Activated CD8-positive, alpha-beta T cell treated with anti-CD3 and anti-CD28 coated beads for 36 hours (primary cell): ENCODE measurements at regions not wholly inside any gene's neighbourhood (a gene's known extent, or its start where the extent isn't known, plus 50 kb on each side); places are given as distances from the start of the nearest gene placed in this dataset.
"Not testable (repeated sequence)": the region's sequence is repeated elsewhere in the genome, so short reads cannot be mapped to it uniquely, and the experiment has no call there.

Experiments
- ATAC-seq: fragments of 200-7000 bp; cut with Tn5 transposase; one replicate; pipeline ENCODE4 v1.10.0; 2021; ENCODE audit warnings: mild to moderate bottlenecking, moderate library complexity
- CTCF ChIA-PET: fragments of 350-600 bp; sonication (Branson Sonifier 250); formaldehyde crosslinking; loops from one replicate; lab custom pipeline; 2021; ENCODE audit warnings: antibody characterized with exemption; lab: Charles Lee
- POLR2A ChIA-PET: fragments of 350-600 bp; sonication (Branson Sonifier 250); formaldehyde crosslinking; loops from one replicate; lab custom pipeline; 2021; ENCODE audit warnings: antibody characterized with exemption; lab: Charles Lee
- DNase-seq: peaks from one replicate; pipeline ENCODE4 v3.0.0-alpha.2; 2020
- H3K27ac Mint-ChIP-seq: one replicate; pipeline ENCODE4 v1.8.0; 2021; ENCODE audit warnings: mild to moderate bottlenecking, mixed read lengths
- H3K27me3 Mint-ChIP-seq: one replicate; pipeline ENCODE4 v1.8.0; 2021; ENCODE audit warnings: mixed read lengths
- H3K36me3 Mint-ChIP-seq: one replicate; pipeline ENCODE4 v1.8.0; 2021; ENCODE audit warnings: low read depth, mixed read lengths
- H3K4me1 Mint-ChIP-seq: one replicate; pipeline ENCODE4 v1.8.0; 2021; ENCODE audit warnings: low read depth, mixed read lengths
- H3K4me3 Mint-ChIP-seq: one replicate; pipeline ENCODE4 v1.8.0; 2021; ENCODE audit warnings: mild to moderate bottlenecking, moderate library complexity, mixed read lengths
- H3K9me3 Mint-ChIP-seq: one replicate; pipeline ENCODE4 v1.8.0; 2021; ENCODE audit warnings: mixed read lengths
- intact Hi-C: fragments of 100-400 bp; cut with micrococcal nuclease; formaldehyde crosslinking; loops from one replicate; pipeline ENCODE4 v1.10.0; 2022
- TF ChIP-seq, protein P1 (sequence below): fragments of 200-600 bp; IDR thresholded peaks from one replicate; pipeline ENCODE4 v1.8.0; 2022; ENCODE audit warnings: antibody characterized with exemption, mild to moderate bottlenecking

GRCh38 chr3:157585386-157585785 lies 82.2 kb upstream of the VEPH1 start:
- H3K9me3 Mint-ChIP-seq, result no peaks in the 10 kb centered on the region
- H3K27me3 Mint-ChIP-seq, result peaks cover 3% of the 10 kb centered on the region
- intact Hi-C loops, result no loop called here
- no peak overlapping the region for H3K4me3 Mint-ChIP-seq
- H3K4me1 Mint-ChIP-seq, result no peaks in the 10 kb centered on the region
- ATAC-seq, result no peak
- ChIA-PET POLR2A (no interaction called here), CTCF (interaction anchor here (1.1 kb wide), 1 partner anchor 53 kb away, joined by 4 read pairs; no protein-coding TSS in a partner anchor)
- TF ChIP-seq, protein P1, sequence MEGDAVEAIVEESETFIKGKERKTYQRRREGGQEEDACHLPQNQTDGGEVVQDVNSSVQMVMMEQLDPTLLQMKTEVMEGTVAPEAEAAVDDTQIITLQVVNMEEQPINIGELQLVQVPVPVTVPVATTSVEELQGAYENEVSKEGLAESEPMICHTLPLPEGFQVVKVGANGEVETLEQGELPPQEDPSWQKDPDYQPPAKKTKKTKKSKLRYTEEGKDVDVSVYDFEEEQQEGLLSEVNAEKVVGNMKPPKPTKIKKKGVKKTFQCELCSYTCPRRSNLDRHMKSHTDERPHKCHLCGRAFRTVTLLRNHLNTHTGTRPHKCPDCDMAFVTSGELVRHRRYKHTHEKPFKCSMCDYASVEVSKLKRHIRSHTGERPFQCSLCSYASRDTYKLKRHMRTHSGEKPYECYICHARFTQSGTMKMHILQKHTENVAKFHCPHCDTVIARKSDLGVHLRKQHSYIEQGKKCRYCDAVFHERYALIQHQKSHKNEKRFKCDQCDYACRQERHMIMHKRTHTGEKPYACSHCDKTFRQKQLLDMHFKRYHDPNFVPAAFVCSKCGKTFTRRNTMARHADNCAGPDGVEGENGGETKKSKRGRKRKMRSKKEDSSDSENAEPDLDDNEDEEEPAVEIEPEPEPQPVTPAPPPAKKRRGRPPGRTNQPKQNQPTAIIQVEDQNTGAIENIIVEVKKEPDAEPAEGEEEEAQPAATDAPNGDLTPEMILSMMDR, result no peak
- no peak for DNase-seq
- H3K36me3 Mint-ChIP-seq, result no peaks in the 10 kb centered on the region
- no peak overlapping the region for H3K27ac Mint-ChIP-seq

DNA sequence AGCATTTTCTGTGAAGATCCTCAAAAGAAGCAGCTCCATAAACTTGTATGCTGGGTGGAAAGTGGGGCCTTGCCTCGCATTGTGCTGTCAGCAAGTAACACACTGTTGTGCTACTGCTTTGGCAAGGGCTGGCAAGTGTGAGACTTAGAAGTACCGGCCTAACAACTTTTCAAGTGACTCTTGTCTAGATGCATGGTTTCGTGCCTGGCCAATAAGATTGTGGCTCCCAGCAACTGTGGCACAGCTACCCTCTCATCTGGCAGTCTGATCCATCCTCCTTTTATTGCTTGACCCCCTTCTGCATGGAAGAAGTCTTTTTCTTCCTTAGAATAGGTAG lies 79.4 kb upstream of the VEPH1 start:
- no peaks in the 10 kb centered on the region for H3K4me1 Mint-ChIP-seq
- POLR2A ChIA-PET, result no interaction called here
- ATAC-seq, result no peak
- H3K9me3 Mint-ChIP-seq, result no peaks in the 10 kb centered on the region
- CTCF ChIA-PET, result interaction anchor here (1.3 kb wide), 2 partner anchors 10 to 24 kb away, joined by 3 read pairs; no protein-coding TSS in a partner anchor
- no peak for DNase-seq
- TF ChIP-seq, protein P1, result no peak
- no peaks in the 10 kb centered on the region for H3K36me3 Mint-ChIP-seq
- no peak overlapping the region for H3K4me3 Mint-ChIP-seq
- intact Hi-C loops, result no loop called here
- H3K27ac Mint-ChIP-seq, result no peak overlapping the region
- peaks cover 5% of the 10 kb centered on the region for H3K27me3 Mint-ChIP-seq

DNA sequence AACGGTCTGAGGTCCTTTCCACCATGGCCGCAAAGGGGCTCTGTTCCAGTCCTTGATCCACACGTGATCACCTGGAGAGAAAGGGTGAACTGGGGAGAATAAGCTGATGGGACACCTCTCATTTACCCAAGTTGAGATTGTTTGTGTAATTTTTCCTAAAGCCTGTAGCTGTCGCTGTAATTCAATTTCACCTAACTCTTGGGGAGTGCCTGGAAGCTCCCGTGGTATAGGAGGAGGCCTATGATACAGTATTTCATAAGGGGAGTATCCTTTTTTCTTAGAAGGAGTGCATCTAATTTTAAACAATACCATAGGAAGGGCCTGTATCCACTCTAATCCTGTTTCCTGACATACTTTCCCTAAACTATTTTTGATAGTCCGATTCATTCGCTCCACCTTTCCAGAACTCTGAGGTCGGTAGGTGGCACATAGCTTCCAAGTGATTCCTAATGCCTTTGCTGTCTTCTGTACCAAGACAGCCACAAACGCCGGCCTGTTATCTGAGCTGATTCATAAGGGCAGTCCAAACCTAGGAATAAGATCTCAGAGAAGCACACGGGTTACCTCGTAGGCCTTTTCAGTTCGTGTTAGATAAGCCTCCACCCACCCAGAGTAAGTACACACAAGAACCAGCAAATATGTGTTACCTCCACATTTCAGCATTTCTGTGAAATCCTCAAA lies 78.9 kb upstream of the VEPH1 start:
- H3K4me1 Mint-ChIP-seq, intact Hi-C loops, POLR2A ChIA-PET, H3K9me3 Mint-ChIP-seq, H3K4me3 Mint-ChIP-seq, DNase-seq, H3K27ac Mint-ChIP-seq, H3K36me3 Mint-ChIP-seq, H3K27me3 Mint-ChIP-seq, ATAC-seq: not testable (repeated sequence)
- CTCF ChIA-PET, result interaction anchor here (1.3 kb wide), 2 partner anchors 9 to 25 kb away, joined by 3 read pairs; no protein-coding TSS in a partner anchor

DNA sequence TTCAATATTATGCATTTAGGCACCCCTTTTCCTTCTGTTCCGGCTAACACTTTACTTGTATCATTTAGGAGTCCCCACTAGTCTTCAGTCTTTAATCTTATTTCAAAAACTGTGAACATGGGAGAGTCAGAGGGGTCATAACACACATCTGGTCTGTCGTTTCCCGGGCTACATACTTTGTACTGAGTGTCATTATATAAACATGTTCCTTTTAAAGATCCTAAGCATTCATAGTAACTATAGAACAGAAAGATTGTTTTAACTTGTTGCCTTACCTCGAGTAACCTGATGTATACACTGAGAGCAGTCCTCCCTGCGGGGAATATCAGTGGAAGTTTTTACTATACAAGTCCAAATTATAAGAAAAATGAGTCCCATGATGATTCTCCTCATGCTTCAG lies 78.2 kb upstream of the VEPH1 start:
- DNase-seq (no peak), ATAC-seq (no peak)
- ChIA-PET CTCF (interaction anchor here (1.3 kb wide), 1 partner anchor 9 kb away, joined by 3 read pairs; no protein-coding TSS in a partner anchor), POLR2A (no interaction called here)
- Mint-ChIP-seq H3K4me1 (no peaks in the 10 kb centered on the region), H3K36me3 (no peaks in the 10 kb centered on the region), H3K27ac (no peak overlapping the region), H3K9me3 (no peaks in the 10 kb centered on the region), H3K4me3 (no peak overlapping the region), H3K27me3 (peaks cover 2% of the 10 kb centered on the region)
- TF ChIP-seq, protein P1, result no peak
- intact Hi-C loops, result no loop called here

GRCh38 chr3:157578181-157578580 lies 75.0 kb upstream of the VEPH1 start:
- intact Hi-C loops, result no loop called here
- ATAC-seq (no peak), DNase-seq (no peak)
- Mint-ChIP-seq H3K9me3 (no peaks in the 10 kb centered on the region), H3K27me3 (peaks cover 2% of the 10 kb centered on the region), H3K4me1 (no peaks in the 10 kb centered on the region), H3K27ac (no peak overlapping the region), H3K4me3 (no peak overlapping the region), H3K36me3 (no peaks in the 10 kb centered on the region)
- TF ChIP-seq, protein P1, result no peak
- ChIA-PET POLR2A (no interaction called here), CTCF (no interaction called here)
